MCF 10A (cell line): ENCODE measurements at regions not wholly inside any gene's neighbourhood (a gene's known extent, or its start where the extent isn't known, plus 50 kb on each side); places are given as distances from the start of the nearest gene placed in this dataset.
"Not testable (repeated sequence)": the region's sequence is repeated elsewhere in the genome, so short reads cannot be mapped to it uniquely, and the experiment has no call there.

Experiments
- BruUV-seq: library from RNA; stranded (reverse); fragments of 400-500 nt; replicated peaks from 2 replicates; lab custom pipeline; 2021; lab: Mats Ljungman, UMichigan
- CTCF ChIA-PET: fragments of 300-600 bp; sonication (Branson Sonifier 250); formaldehyde crosslinking; extraction: SDS; loops from one replicate; lab custom pipeline; 2021; ENCODE audit warnings: antibody characterized with exemption, inconsistent platforms; lab: Yijun Ruan, JAX
- POLR2A ChIA-PET: fragments of 300-600, 350-650 bp; sonication (Branson Sonifier 250); formaldehyde crosslinking; extraction: SDS; loops from one replicate; lab custom pipeline; 2020; ENCODE audit warnings: antibody characterized with exemption, inconsistent platforms; lab: Yijun Ruan, JAX
- DNase-seq: peaks from one replicate; pipeline ENCODE4 v3.0.0-alpha.2; 2018; ENCODE audit not compliant: unreplicated experiment
- H3K27ac Mint-ChIP-seq: one replicate; pipeline ENCODE4 v1.8.0; 2022; ENCODE audit warnings: mild to moderate bottlenecking, low read depth, mixed read lengths; ENCODE audit not compliant: unreplicated experiment
- H3K27me3 Mint-ChIP-seq: one replicate; pipeline ENCODE4 v1.8.0; 2022; ENCODE audit warnings: mixed read lengths; ENCODE audit not compliant: insufficient read depth, unreplicated experiment
- H3K36me3 Mint-ChIP-seq: one replicate; pipeline ENCODE4 v1.8.0; 2022; ENCODE audit warnings: mild to moderate bottlenecking, moderate library complexity, mixed read lengths; ENCODE audit not compliant: insufficient read depth, unreplicated experiment
- H3K4me1 Mint-ChIP-seq: one replicate; pipeline ENCODE4 v1.8.0; 2022; ENCODE audit warnings: mixed read lengths; ENCODE audit not compliant: insufficient read depth, unreplicated experiment
- H3K4me3 Mint-ChIP-seq: one replicate; pipeline ENCODE4 v1.8.0; 2022; ENCODE audit warnings: mild to moderate bottlenecking, moderate library complexity, mixed read lengths; ENCODE audit not compliant: unreplicated experiment
- H3K9me3 Mint-ChIP-seq: one replicate; pipeline ENCODE4 v1.8.0; 2022; ENCODE audit warnings: mixed read lengths; ENCODE audit not compliant: unreplicated experiment
- CTCF ChIP-seq: fragments of 200-600 bp; IDR thresholded peaks from one replicate; pipeline ENCODE4 v1.8.0; 2022; ENCODE audit warnings: antibody characterized with exemption, mild to moderate bottlenecking; ENCODE audit not compliant: unreplicated experiment
- intact Hi-C: fragments of 100-400 bp; cut with micrococcal nuclease; formaldehyde crosslinking; loops from 2 replicates; pipeline ENCODE4 v1.14.1; 2022

GRCh38 chr14:53365486-53366130, 212.5 kb upstream of the DDHD1 start:
- Mint-ChIP-seq H3K36me3 (no peaks in the 10 kb centered on the region), H3K4me1 (peaks cover 25% of the 10 kb centered on the region), H3K27me3 (no peaks in the 10 kb centered on the region), H3K4me3 (no peak overlapping the region), H3K9me3 (peaks cover 2% of the 10 kb centered on the region), H3K27ac (no peak overlapping the region)
- no peak for TF ChIP-seq CTCF
- DNase-seq: no peak
- CTCF ChIA-PET: no interaction called here
- POLR2A ChIA-PET: no interaction called here
- no TSS peak for BruUV-seq
- intact Hi-C loops: no loop called here

- BruUV-seq, intact Hi-C loops, POLR2A ChIA-PET, H3K27ac Mint-ChIP-seq, H3K9me3 Mint-ChIP-seq, H3K27me3 Mint-ChIP-seq, H3K4me3 Mint-ChIP-seq, H3K36me3 Mint-ChIP-seq, H3K4me1 Mint-ChIP-seq, DNase-seq: not testable (repeated sequence)
- CTCF ChIA-PET: interaction anchor here (1.4 kb wide), 1 partner anchor 146 kb away, joined by 3 read pairs; no protein-coding TSS in a partner anchor
Measured at GRCh38 chr14:53362916-53363315, 209.8 kb upstream of the DDHD1 start.

GRCh38 chr14:53360829-53361228, 207.7 kb upstream of the DDHD1 start:
- no peak for DNase-seq
- TF ChIP-seq CTCF: no peak
- intact Hi-C loops: no loop called here
- H3K4me1 Mint-ChIP-seq: no peaks in the 10 kb centered on the region
- H3K36me3 Mint-ChIP-seq: no peaks in the 10 kb centered on the region
- no peak overlapping the region for H3K27ac Mint-ChIP-seq
- BruUV-seq: no TSS peak
- no peaks in the 10 kb centered on the region for H3K9me3 Mint-ChIP-seq
- no peak overlapping the region for H3K4me3 Mint-ChIP-seq
- ChIA-PET CTCF (interaction anchor here (1.1 kb wide), 1 partner anchor 9 kb away, joined by 3 read pairs; no protein-coding TSS in a partner anchor), POLR2A (no interaction called here)
- H3K27me3 Mint-ChIP-seq: no peaks in the 10 kb centered on the region

GRCh38 chr14:53358166-53358565, 205.0 kb upstream of the DDHD1 start:
- H3K27me3 Mint-ChIP-seq: no peaks in the 10 kb centered on the region
- H3K4me3 Mint-ChIP-seq: no peak overlapping the region
- no peaks in the 10 kb centered on the region for H3K9me3 Mint-ChIP-seq
- intact Hi-C loops: no loop called here
- ChIA-PET POLR2A (interaction anchor here (0.7 kb wide), 1 partner anchor 1660 kb away, joined by 3 read pairs; no protein-coding TSS in a partner anchor), CTCF (no interaction called here)
- TF ChIP-seq CTCF: no peak
- DNase-seq: no peak
- H3K36me3 Mint-ChIP-seq: no peaks in the 10 kb centered on the region
- no peak overlapping the region for H3K27ac Mint-ChIP-seq
- H3K4me1 Mint-ChIP-seq: peaks cover 7% of the 10 kb centered on the region
- BruUV-seq: no TSS peak
